A673 (cell line): ENCODE measurements at regions not wholly inside any gene's neighbourhood (a gene's known extent, or its start where the extent isn't known, plus 50 kb on each side); places are given as distances from the start of the nearest gene placed in this dataset.

Experiments
- BruUV-seq: library from RNA; stranded (reverse); fragments of 400-500 nt; replicated peaks from 2 replicates; lab custom pipeline; 2021; lab: Mats Ljungman, UMichigan
- CTCF ChIA-PET: fragments of 300-600 bp; sonication (Branson Sonifier 250); formaldehyde crosslinking; loops from one replicate; lab custom pipeline; 2022; ENCODE audit warnings: antibody characterized with exemption; lab: Charles Lee
- POLR2A ChIA-PET: fragments of 300-600 bp; sonication (Branson Sonifier 250); formaldehyde crosslinking; loops from one replicate; lab custom pipeline; 2022; ENCODE audit warnings: antibody characterized with exemption; ENCODE audit not compliant: low non-redundant PET; lab: Charles Lee
- DNase-seq: peaks from one replicate; pipeline ENCODE4 v3.0.0-alpha.2; 2015; ENCODE audit warnings: low spot score
- H3K27ac ChIP-seq: fragments of 200-600 bp; sonication (generic); 2 replicates; pipeline ENCODE4 v1.5.1; 2016; ENCODE audit warnings: mixed run types, low read depth, mild to moderate bottlenecking, mixed read lengths, antibody characterized with exemption, low read length; ENCODE audit not compliant: poor library complexity, severe bottlenecking
- H3K27me3 ChIP-seq: fragments of 200-600 bp; sonication (generic); replicated peaks from 2 replicates; pipeline ENCODE4 v1.6.1; 2017; ENCODE audit warnings: mixed run types, low read depth, mild to moderate bottlenecking, mixed read lengths, antibody characterized with exemption, low read length; ENCODE audit not compliant: insufficient read depth, poor library complexity
- H3K36me3 ChIP-seq: fragments of 200-600 bp; sonication (generic); 2 replicates; pipeline ENCODE4 v1.6.1; 2016; ENCODE audit warnings: mixed run types, mild to moderate bottlenecking, mixed read lengths, antibody characterized with exemption, low read length; ENCODE audit not compliant: insufficient read depth, poor library complexity, severe bottlenecking
- H3K4me1 ChIP-seq: fragments of 200-600 bp; sonication (generic); 2 replicates; pipeline ENCODE4 v1.6.1; 2017; ENCODE audit warnings: mixed run types, mild to moderate bottlenecking, mixed read lengths, antibody characterized with exemption, low read length; ENCODE audit not compliant: insufficient read depth, poor library complexity, severe bottlenecking
- H3K4me3 ChIP-seq: fragments of 200-600 bp; sonication (generic); 2 replicates; pipeline ENCODE4 v1.5.1; 2016; ENCODE audit warnings: low read depth, mixed run types, mild to moderate bottlenecking, mixed read lengths, low read length; ENCODE audit not compliant: poor library complexity, severe bottlenecking
- H3K9me3 ChIP-seq: fragments of 200-600 bp; sonication (generic); 2 replicates; pipeline ENCODE4 v1.6.1; 2016; ENCODE audit warnings: mixed run types, low read depth, mild to moderate bottlenecking, mixed read lengths, antibody characterized with exemption, low read length; ENCODE audit not compliant: poor library complexity, severe bottlenecking
- CTCF ChIP-seq: fragments of 300-800, 200-600 bp; sonication (generic); conservative IDR thresholded peaks from 2 replicates; pipeline ENCODE4 v1.5.1; 2017; ENCODE audit warnings: low read depth, mild to moderate bottlenecking, antibody characterized with exemption, low read length, moderate library complexity, mixed read lengths
- EZH2 ChIP-seq: fragments of 200-600 bp; sonication (generic); IDR thresholded peaks from 2 replicates; pipeline ENCODE4 v1.6.1; 2017; ENCODE audit warnings: borderline replicate concordance, low read depth, mild to moderate bottlenecking, mixed read lengths, antibody characterized with exemption, low read length; ENCODE audit not compliant: poor library complexity, severe bottlenecking
- intact Hi-C: fragments of 100-400 bp; cut with micrococcal nuclease; formaldehyde crosslinking; loops from one replicate; pipeline ENCODE4 v1.10.0; 2022; ENCODE audit not compliant: unreplicated experiment

DNA sequence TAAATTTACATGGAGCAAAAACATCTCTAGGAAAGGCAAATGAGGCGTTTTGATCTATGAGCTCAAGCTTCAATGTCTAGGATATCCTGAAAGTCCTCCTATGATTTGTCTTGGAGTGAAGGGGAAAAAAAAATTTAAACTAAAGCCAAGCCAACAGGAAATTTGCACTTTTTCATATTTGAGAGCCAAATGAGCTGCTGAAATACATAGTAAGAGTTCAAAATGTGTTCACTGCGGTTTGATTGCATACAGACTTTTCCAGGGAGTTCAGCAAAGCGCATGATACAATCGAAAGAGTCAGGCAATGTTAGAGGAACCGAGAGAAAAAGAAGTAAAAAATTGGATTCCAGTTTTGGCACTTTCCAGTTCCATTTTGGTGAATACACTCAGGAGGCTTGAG, 633.4 kb upstream of the MGMT start:
- CTCF ChIA-PET, result no interaction called here
- H3K27me3 ChIP-seq, result peaks cover 9% of the 10 kb centered on the region
- H3K9me3 ChIP-seq, result no peaks in the 10 kb centered on the region
- H3K4me3 ChIP-seq, result no peak overlapping the region
- no TSS peak for BruUV-seq
- no peak for DNase-seq
- no peak for TF ChIP-seq EZH2
- TF ChIP-seq CTCF, result no peak
- H3K36me3 ChIP-seq, result no peaks in the 10 kb centered on the region
- no peaks in the 10 kb centered on the region for H3K4me1 ChIP-seq
- intact Hi-C loops, result no loop called here
- POLR2A ChIA-PET, result no interaction called here
- no peak overlapping the region for H3K27ac ChIP-seq

- no peak for DNase-seq
- TF ChIP-seq EZH2, result no peak
- no peak for TF ChIP-seq CTCF
- POLR2A ChIA-PET, result interaction anchor here (0.6 kb wide), 1 partner anchor 367 kb away, joined by 3 read pairs; no protein-coding TSS in a partner anchor
- H3K4me1 ChIP-seq, result no peaks in the 10 kb centered on the region
- BruUV-seq, result no TSS peak
- no peaks in the 10 kb centered on the region for H3K9me3 ChIP-seq
- CTCF ChIA-PET, result no interaction called here
- H3K27ac ChIP-seq, result no peak overlapping the region
- H3K36me3 ChIP-seq, result no peaks in the 10 kb centered on the region
- intact Hi-C loops, result no loop called here
- no peaks in the 10 kb centered on the region for H3K27me3 ChIP-seq
- no peak overlapping the region for H3K4me3 ChIP-seq
Observed at GRCh38 chr10:128835361-128835760, 631.7 kb upstream of the MGMT start.

- POLR2A ChIA-PET, result no interaction called here
- DNase-seq, result no peak
- BruUV-seq, result no TSS peak
- H3K27ac ChIP-seq, result no peak overlapping the region
- CTCF ChIA-PET, result no interaction called here
- no peak overlapping the region for H3K4me3 ChIP-seq
- no peaks in the 10 kb centered on the region for H3K9me3 ChIP-seq
- no peaks in the 10 kb centered on the region for H3K4me1 ChIP-seq
- TF ChIP-seq EZH2 (no peak), CTCF (no peak)
- no peaks in the 10 kb centered on the region for H3K36me3 ChIP-seq
- no peaks in the 10 kb centered on the region for H3K27me3 ChIP-seq
- intact Hi-C loops, result no loop called here
Observed at GRCh38 chr10:128837478-128837877, 629.6 kb upstream of the MGMT start.
